GM23338 (cell line): ENCODE measurements at regions not wholly inside any gene's neighbourhood (a gene's known extent, or its start where the extent isn't known, plus 50 kb on each side); places are given as distances from the start of the nearest gene placed in this dataset.

Experiments used
- CREB1 ChIP-seq: fragments of 250-450 bp; sonication (Bioruptor Pico); IDR thresholded peaks from 2 replicates; pipeline ENCODE4 v1.5.0; 2020; ENCODE audit warnings: low read depth, mild to moderate bottlenecking, moderate library complexity
- EZH2 ChIP-seq: fragments of 200-600 bp; sonication (generic); IDR thresholded peaks from one replicate; pipeline ENCODE4 v1.8.0; 2017; ENCODE audit warnings: antibody characterized with exemption, mild to moderate bottlenecking, low read depth; ENCODE audit not compliant: unreplicated experiment
- EZH2phosphoT487 ChIP-seq: fragments of 200-600 bp; sonication (generic); IDR thresholded peaks from one replicate; pipeline ENCODE4 v1.8.1; 2018; ENCODE audit warnings: antibody characterized with exemption; ENCODE audit not compliant: unreplicated experiment
- JUNB ChIP-seq: IDR thresholded peaks from one replicate; pipeline ENCODE4 v1.6.1; 2016; ENCODE audit warnings: antibody characterized with exemption; ENCODE audit not compliant: unreplicated experiment
- NANOG ChIP-seq: IDR thresholded peaks from 2 replicates; pipeline ENCODE4 v1.6.1; 2016; ENCODE audit warnings: antibody characterized with exemption, borderline replicate concordance
- POLR2AphosphoS5 ChIP-seq: IDR thresholded peaks from 2 replicates; pipeline ENCODE4 v1.6.1; 2016; ENCODE audit warnings: antibody characterized with exemption, low read depth
- STAT1 ChIP-seq: IDR thresholded peaks from one replicate; pipeline ENCODE4 v1.6.1; 2016; ENCODE audit warnings: antibody characterized with exemption; ENCODE audit not compliant: unreplicated experiment
- ZNF331 ChIP-seq: fragments of 250-450 bp; sonication (Bioruptor Pico); IDR thresholded peaks from 2 replicates; pipeline ENCODE4 v1.5.0; 2020; ENCODE audit warnings: low read depth, mild to moderate bottlenecking, moderate library complexity
- TF ChIP-seq, protein P1 (sequence below), 2 experiments: fragments of 200-600 bp in 1 of 2; sonication (generic) in 1 of 2; conservative IDR thresholded peaks; 2 replicates each; pipeline versions ENCODE4 v1.5.1 to v1.6.1; 2016 to 2017; ENCODE audit warnings: antibody characterized with exemption in 2 of 2, low read depth in 2 of 2, mild to moderate bottlenecking in 2 of 2, moderate library complexity in 1 of 2
- TF ChIP-seq, protein P2 (sequence below): IDR thresholded peaks from one replicate; pipeline ENCODE4 v1.6.1; 2018; ENCODE audit warnings: antibody characterized with exemption; ENCODE audit not compliant: unreplicated experiment
- TF ChIP-seq, protein P3 (sequence below): IDR thresholded peaks from 2 replicates; pipeline ENCODE4 v1.6.1; 2016; ENCODE audit warnings: antibody characterized with exemption
- TF ChIP-seq, protein P4 (sequence below): fragments of 250-450 bp; sonication (Bioruptor Pico); IDR thresholded peaks from 2 replicates; pipeline ENCODE4 v1.5.0; 2020; ENCODE audit warnings: mild to moderate bottlenecking, moderate library complexity

DNA sequence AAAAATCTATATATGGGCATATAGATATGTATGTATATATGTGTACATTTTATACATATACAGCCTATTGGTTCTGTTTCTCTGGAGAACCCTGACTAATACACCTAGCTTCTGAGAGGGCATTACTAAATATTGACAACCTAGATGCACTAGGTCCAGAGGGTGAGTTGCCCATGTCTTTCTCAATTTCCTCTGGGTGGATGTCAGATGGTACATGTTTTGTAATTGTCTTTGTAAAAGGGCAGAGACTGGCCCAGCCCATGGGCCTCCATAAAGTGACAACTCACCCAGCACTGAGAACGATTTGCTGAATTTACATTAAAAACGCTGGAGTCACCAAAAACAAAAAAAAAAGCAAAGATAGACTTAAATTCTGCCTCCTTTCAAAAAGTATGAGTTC, 198.5 kb upstream of the FAM241A start:
- no peak for TF ChIP-seq POLR2AphosphoS5
- no peak for TF ChIP-seq STAT1
- TF ChIP-seq, protein P1, sequence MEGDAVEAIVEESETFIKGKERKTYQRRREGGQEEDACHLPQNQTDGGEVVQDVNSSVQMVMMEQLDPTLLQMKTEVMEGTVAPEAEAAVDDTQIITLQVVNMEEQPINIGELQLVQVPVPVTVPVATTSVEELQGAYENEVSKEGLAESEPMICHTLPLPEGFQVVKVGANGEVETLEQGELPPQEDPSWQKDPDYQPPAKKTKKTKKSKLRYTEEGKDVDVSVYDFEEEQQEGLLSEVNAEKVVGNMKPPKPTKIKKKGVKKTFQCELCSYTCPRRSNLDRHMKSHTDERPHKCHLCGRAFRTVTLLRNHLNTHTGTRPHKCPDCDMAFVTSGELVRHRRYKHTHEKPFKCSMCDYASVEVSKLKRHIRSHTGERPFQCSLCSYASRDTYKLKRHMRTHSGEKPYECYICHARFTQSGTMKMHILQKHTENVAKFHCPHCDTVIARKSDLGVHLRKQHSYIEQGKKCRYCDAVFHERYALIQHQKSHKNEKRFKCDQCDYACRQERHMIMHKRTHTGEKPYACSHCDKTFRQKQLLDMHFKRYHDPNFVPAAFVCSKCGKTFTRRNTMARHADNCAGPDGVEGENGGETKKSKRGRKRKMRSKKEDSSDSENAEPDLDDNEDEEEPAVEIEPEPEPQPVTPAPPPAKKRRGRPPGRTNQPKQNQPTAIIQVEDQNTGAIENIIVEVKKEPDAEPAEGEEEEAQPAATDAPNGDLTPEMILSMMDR (conservative IDR thresholded peaks at IDR 0.05; ENCODE audit: low read depth in 2 of 2), result no peak
- no peak for TF ChIP-seq EZH2
- TF ChIP-seq JUNB, result no peak
- TF ChIP-seq, protein P2, sequence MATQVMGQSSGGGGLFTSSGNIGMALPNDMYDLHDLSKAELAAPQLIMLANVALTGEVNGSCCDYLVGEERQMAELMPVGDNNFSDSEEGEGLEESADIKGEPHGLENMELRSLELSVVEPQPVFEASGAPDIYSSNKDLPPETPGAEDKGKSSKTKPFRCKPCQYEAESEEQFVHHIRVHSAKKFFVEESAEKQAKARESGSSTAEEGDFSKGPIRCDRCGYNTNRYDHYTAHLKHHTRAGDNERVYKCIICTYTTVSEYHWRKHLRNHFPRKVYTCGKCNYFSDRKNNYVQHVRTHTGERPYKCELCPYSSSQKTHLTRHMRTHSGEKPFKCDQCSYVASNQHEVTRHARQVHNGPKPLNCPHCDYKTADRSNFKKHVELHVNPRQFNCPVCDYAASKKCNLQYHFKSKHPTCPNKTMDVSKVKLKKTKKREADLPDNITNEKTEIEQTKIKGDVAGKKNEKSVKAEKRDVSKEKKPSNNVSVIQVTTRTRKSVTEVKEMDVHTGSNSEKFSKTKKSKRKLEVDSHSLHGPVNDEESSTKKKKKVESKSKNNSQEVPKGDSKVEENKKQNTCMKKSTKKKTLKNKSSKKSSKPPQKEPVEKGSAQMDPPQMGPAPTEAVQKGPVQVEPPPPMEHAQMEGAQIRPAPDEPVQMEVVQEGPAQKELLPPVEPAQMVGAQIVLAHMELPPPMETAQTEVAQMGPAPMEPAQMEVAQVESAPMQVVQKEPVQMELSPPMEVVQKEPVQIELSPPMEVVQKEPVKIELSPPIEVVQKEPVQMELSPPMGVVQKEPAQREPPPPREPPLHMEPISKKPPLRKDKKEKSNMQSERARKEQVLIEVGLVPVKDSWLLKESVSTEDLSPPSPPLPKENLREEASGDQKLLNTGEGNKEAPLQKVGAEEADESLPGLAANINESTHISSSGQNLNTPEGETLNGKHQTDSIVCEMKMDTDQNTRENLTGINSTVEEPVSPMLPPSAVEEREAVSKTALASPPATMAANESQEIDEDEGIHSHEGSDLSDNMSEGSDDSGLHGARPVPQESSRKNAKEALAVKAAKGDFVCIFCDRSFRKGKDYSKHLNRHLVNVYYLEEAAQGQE, result no peak
- TF ChIP-seq, protein P3, sequence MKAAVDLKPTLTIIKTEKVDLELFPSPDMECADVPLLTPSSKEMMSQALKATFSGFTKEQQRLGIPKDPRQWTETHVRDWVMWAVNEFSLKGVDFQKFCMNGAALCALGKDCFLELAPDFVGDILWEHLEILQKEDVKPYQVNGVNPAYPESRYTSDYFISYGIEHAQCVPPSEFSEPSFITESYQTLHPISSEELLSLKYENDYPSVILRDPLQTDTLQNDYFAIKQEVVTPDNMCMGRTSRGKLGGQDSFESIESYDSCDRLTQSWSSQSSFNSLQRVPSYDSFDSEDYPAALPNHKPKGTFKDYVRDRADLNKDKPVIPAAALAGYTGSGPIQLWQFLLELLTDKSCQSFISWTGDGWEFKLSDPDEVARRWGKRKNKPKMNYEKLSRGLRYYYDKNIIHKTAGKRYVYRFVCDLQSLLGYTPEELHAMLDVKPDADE, result no peak
- TF ChIP-seq EZH2phosphoT487, result no peak
- TF ChIP-seq ZNF331 (CRISPR knock-in tag), result no peak
- TF ChIP-seq CREB1, result no peak
- TF ChIP-seq NANOG, result no peak
- TF ChIP-seq, protein P4, sequence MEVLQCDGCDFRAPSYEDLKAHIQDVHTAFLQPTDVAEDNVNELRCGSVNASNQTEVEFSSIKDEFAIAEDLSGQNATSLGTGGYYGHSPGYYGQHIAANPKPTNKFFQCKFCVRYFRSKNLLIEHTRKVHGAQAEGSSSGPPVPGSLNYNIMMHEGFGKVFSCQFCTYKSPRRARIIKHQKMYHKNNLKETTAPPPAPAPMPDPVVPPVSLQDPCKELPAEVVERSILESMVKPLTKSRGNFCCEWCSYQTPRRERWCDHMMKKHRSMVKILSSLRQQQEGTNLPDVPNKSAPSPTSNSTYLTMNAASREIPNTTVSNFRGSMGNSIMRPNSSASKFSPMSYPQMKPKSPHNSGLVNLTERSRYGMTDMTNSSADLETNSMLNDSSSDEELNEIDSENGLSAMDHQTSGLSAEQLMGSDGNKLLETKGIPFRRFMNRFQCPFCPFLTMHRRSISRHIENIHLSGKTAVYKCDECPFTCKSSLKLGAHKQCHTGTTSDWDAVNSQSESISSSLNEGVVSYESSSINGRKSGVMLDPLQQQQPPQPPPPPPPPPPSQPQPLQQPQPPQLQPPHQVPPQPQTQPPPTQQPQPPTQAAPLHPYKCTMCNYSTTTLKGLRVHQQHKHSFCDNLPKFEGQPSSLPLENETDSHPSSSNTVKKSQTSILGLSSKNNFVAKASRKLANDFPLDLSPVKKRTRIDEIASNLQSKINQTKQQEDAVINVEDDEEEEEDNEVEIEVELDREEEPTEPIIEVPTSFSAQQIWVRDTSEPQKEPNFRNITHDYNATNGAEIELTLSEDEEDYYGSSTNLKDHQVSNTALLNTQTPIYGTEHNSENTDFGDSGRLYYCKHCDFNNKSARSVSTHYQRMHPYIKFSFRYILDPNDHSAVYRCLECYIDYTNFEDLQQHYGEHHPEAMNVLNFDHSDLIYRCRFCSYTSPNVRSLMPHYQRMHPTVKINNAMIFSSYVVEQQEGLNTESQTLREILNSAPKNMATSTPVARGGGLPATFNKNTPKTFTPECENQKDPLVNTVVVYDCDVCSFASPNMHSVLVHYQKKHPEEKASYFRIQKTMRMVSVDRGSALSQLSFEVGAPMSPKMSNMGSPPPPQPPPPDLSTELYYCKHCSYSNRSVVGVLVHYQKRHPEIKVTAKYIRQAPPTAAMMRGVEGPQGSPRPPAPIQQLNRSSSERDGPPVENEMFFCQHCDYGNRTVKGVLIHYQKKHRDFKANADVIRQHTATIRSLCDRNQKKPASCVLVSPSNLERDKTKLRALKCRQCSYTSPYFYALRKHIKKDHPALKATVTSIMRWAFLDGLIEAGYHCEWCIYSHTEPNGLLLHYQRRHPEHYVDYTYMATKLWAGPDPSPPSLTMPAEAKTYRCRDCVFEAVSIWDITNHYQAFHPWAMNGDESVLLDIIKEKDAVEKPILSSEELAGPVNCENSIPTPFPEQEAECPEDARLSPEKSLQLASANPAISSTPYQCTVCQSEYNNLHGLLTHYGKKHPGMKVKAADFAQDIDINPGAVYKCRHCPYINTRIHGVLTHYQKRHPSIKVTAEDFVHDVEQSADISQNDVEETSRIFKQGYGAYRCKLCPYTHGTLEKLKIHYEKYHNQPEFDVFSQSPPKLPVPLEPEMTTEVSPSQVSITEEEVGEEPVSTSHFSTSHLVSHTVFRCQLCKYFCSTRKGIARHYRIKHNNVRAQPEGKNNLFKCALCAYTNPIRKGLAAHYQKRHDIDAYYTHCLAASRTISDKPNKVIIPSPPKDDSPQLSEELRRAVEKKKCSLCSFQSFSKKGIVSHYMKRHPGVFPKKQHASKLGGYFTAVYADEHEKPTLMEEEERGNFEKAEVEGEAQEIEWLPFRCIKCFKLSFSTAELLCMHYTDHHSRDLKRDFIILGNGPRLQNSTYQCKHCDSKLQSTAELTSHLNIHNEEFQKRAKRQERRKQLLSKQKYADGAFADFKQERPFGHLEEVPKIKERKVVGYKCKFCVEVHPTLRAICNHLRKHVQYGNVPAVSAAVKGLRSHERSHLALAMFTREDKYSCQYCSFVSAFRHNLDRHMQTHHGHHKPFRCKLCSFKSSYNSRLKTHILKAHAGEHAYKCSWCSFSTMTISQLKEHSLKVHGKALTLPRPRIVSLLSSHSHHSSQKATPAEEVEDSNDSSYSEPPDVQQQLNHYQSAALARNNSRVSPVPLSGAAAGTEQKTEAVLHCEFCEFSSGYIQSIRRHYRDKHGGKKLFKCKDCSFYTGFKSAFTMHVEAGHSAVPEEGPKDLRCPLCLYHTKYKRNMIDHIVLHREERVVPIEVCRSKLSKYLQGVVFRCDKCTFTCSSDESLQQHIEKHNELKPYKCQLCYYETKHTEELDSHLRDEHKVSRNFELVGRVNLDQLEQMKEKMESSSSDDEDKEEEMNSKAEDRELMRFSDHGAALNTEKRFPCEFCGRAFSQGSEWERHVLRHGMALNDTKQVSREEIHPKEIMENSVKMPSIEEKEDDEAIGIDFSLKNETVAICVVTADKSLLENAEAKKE, result no peak
